ENCODE measurements at regions not wholly inside any gene's neighbourhood (a gene's known extent, or its start where the extent isn't known, plus 50 kb on each side); places are given as distances from the start of the nearest gene placed in this dataset.

DNA sequence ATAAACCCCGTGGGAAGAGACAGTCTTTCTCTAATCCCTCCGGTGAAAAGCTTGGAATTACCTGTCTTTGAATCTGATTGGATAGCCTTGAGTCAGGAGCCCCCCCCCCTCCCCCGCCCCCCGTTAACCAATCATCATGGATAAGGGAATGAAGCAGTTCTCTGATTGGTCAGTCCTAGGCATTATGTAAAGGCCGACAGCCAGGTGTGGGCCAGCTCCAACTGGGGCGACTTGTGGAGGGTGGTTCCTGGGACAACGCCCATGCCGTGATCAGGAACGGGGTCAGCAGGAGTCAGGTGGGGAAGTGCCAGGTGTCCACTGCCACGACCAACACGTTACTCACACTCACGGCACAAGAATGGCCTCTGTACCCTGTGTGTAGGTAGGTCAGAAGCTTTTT, 406.8 kb upstream of the SULF2 start:
- DNase-seq, result no peak
- intact Hi-C loops (cut with micrococcal nuclease), result no loop called here
- no peak overlapping the region for H3K4me3 ChIP-seq
- H3K27ac ChIP-seq (replicated peaks), result no peak overlapping the region
- peaks cover 20% of the 10 kb centered on the region for H3K27me3 ChIP-seq (ENCODE audit: low read depth)
- no peaks in the 10 kb centered on the region for H3K36me3 ChIP-seq
- H3K4me1 ChIP-seq, result no peaks in the 10 kb centered on the region
- TF ChIP-seq, protein P1, sequence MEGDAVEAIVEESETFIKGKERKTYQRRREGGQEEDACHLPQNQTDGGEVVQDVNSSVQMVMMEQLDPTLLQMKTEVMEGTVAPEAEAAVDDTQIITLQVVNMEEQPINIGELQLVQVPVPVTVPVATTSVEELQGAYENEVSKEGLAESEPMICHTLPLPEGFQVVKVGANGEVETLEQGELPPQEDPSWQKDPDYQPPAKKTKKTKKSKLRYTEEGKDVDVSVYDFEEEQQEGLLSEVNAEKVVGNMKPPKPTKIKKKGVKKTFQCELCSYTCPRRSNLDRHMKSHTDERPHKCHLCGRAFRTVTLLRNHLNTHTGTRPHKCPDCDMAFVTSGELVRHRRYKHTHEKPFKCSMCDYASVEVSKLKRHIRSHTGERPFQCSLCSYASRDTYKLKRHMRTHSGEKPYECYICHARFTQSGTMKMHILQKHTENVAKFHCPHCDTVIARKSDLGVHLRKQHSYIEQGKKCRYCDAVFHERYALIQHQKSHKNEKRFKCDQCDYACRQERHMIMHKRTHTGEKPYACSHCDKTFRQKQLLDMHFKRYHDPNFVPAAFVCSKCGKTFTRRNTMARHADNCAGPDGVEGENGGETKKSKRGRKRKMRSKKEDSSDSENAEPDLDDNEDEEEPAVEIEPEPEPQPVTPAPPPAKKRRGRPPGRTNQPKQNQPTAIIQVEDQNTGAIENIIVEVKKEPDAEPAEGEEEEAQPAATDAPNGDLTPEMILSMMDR (IDR thresholded peaks at IDR 0.05; ENCODE audit: borderline replicate concordance), result no peak
- H3K9me3 ChIP-seq (replicated peaks), result no peaks in the 10 kb centered on the region

DNA sequence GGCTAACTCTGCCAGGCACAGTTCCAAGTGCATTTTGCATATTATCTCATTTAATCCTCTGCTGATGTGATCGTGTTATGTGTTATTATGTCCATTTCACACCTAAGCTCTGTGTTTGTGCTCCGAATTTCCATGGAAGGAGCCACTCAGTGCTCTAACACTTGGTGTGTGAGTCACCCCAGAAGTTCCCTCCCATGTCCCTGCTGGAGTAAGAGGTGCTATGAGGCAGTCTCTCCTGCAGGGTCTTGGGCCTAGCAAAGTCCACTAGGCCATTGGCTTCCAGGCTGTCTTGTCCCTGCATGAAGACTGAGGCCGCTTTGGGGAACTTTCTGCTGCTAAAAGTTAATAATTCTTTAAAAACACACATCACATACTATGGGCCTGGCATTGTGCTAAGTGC, 405.9 kb upstream of the SULF2 start:
- Histone ChIP-seq H3K9me3 (replicated peaks) (no peaks in the 10 kb centered on the region), H3K27ac (replicated peaks) (no peak overlapping the region), H3K36me3 (no peaks in the 10 kb centered on the region), H3K4me1 (no peaks in the 10 kb centered on the region), H3K27me3 (ENCODE audit: low read depth) (peaks cover 11% of the 10 kb centered on the region), H3K4me3 (no peak overlapping the region)
- DNase-seq, result no peak
- TF ChIP-seq, protein P1 (IDR thresholded peaks at IDR 0.05; ENCODE audit: borderline replicate concordance), result no peak
- intact Hi-C loops (cut with micrococcal nuclease), result no loop called here

DNA sequence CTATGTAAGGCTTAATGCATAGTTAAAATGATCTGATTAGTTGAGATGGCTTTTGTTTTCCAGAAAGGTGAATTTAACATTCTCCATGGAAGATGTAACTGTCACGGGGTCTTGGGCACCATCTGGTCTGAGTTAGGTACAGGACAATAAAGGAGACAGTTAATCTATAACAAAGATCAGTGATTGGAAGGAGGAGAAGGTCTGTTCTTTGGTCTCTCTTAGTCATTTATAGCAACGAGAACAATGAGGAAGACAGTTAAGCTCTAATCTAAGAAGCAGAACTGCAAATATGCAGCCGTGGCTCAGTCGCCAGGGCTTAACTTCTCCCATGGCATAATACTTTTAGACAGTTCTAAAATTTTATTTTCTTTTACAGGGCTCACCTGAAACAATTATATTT, 405.5 kb upstream of the SULF2 start:
- H3K4me1 ChIP-seq, result no peaks in the 10 kb centered on the region
- H3K27me3 ChIP-seq (ENCODE audit: low read depth), result peaks cover 6% of the 10 kb centered on the region
- H3K27ac ChIP-seq (replicated peaks), result no peak overlapping the region
- no peaks in the 10 kb centered on the region for H3K9me3 ChIP-seq (replicated peaks)
- no peaks in the 10 kb centered on the region for H3K36me3 ChIP-seq
- DNase-seq, result no peak
- H3K4me3 ChIP-seq, result no peak overlapping the region
- TF ChIP-seq, protein P1 (IDR thresholded peaks at IDR 0.05; ENCODE audit: borderline replicate concordance), result no peak
- intact Hi-C loops (cut with micrococcal nuclease), result no loop called here

DNA sequence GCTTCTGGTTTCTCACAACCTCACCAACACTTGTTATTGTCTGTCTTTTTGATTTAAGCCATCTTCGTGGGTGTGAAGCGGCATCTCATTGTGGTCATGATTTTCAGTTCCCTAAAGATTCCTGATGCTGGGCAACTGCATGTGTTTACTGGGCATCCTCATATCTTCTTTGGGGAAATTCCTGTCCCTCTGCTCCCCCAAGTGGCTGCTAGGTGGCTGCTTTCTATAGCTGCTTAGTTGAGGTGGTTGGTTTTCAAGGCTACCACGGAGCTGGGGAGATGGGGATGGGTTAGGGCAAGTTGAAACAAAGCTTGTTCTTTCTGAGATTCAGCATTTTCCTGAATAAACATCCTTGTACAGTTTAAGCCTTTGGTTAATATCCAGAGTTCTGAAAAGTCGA, 403.9 kb upstream of the SULF2 start:
- Histone ChIP-seq H3K27me3 (ENCODE audit: low read depth) (peaks cover 5% of the 10 kb centered on the region), H3K4me3 (no peak overlapping the region), H3K4me1 (no peaks in the 10 kb centered on the region), H3K36me3 (no peaks in the 10 kb centered on the region), H3K9me3 (replicated peaks) (no peaks in the 10 kb centered on the region), H3K27ac (replicated peaks) (no peak overlapping the region)
- DNase-seq, result no peak
- TF ChIP-seq, protein P1 (IDR thresholded peaks at IDR 0.05; ENCODE audit: borderline replicate concordance), result peak; percentile 26
- intact Hi-C loops (cut with micrococcal nuclease), result no loop called here

DNA sequence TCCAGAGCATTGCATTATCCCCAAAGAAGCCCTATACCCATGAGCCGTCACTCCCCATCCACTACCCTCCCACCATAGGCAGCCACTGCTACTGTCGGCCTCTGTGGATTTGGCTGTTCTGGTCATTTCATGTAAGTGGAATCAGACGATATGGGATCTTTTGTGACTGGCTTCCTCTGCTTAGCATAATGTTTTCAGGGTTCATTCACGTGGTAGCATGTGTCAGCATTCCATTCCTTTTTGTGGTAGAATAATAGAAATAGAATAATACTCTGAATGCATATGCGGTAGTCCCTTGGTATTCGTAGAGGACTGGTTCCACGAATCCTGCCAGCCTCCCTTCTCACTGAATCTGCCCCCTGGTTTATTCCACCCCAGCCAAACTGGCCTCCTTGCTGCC, 402.6 kb upstream of the SULF2 start:
- Histone ChIP-seq H3K9me3 (replicated peaks) (no peaks in the 10 kb centered on the region), H3K27me3 (ENCODE audit: low read depth) (no peaks in the 10 kb centered on the region), H3K36me3 (no peaks in the 10 kb centered on the region), H3K27ac (replicated peaks) (no peak overlapping the region), H3K4me3 (no peak overlapping the region), H3K4me1 (no peaks in the 10 kb centered on the region)
- TF ChIP-seq, protein P1 (IDR thresholded peaks at IDR 0.05; ENCODE audit: borderline replicate concordance), result no peak
- intact Hi-C loops (cut with micrococcal nuclease), result no loop called here
- DNase-seq, result no peak

DNA sequence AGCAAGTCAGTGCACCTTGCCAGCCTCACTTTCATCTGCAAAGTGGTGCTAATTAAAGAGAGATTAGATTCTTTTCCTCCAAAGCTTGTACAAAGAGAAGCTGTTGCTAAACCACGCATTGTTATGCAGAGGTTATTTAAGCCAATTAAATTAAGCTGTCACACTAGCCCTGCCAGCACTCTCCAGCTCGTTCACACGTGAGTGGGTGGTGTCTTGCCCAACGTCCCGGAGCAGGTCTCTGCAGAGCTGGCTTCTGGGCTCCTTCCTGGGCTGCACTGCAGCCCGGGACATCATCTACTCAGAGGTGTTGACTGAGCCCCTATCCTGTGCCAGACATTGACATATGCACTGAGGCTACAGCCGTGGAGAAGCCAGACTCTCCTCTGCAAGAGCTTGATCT, 401.6 kb upstream of the SULF2 start:
- Histone ChIP-seq H3K4me3 (no peak overlapping the region), H3K9me3 (replicated peaks) (no peaks in the 10 kb centered on the region), H3K36me3 (no peaks in the 10 kb centered on the region), H3K4me1 (no peaks in the 10 kb centered on the region), H3K27me3 (ENCODE audit: low read depth) (no peaks in the 10 kb centered on the region), H3K27ac (replicated peaks) (no peak overlapping the region)
- intact Hi-C loops (cut with micrococcal nuclease), result no loop called here
- DNase-seq, result no peak
- TF ChIP-seq, protein P1 (IDR thresholded peaks at IDR 0.05; ENCODE audit: borderline replicate concordance), result no peak
